ENCODE measurements at regions not wholly inside any gene's neighbourhood (a gene's known extent, or its start where the extent isn't known, plus 50 kb on each side); places are given as distances from the start of the nearest gene placed in this dataset.

DNA sequence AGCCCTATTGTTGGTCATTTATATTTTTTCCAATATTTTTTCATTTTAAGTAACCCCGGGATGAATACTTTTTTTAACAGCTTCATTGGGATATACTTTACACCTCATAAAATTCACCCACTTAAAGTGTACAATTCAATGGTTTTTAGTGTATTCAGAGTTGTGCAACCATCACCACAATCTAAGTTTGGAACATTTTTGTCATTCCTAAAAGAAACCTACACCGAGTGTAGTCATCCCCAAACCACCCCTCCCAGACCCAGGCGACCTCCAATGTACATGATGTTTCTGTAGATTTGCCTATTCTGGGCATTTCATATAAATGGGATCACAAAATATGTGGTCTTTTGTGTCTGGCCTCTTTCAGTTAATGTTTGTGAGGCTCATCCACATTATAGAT is 118.3 kb upstream of the FRMD4B start:
- Histone ChIP-seq H3K9me3 (no peaks in the 10 kb centered on the region), H3K36me3 (no peaks in the 10 kb centered on the region), H3K27me3 (no peaks in the 10 kb centered on the region), H3K4me3 (no peak overlapping the region), H3K27ac (no peak overlapping the region), H3K4me1 (no peaks in the 10 kb centered on the region)
- TF ChIP-seq POLR2A (IDR thresholded peaks at IDR 0.05) (no peak), EP300 (IDR thresholded peaks at IDR 0.05) (no peak), POLR2AphosphoS5 (IDR thresholded peaks at IDR 0.05) (no peak)
- TF ChIP-seq, protein P1, sequence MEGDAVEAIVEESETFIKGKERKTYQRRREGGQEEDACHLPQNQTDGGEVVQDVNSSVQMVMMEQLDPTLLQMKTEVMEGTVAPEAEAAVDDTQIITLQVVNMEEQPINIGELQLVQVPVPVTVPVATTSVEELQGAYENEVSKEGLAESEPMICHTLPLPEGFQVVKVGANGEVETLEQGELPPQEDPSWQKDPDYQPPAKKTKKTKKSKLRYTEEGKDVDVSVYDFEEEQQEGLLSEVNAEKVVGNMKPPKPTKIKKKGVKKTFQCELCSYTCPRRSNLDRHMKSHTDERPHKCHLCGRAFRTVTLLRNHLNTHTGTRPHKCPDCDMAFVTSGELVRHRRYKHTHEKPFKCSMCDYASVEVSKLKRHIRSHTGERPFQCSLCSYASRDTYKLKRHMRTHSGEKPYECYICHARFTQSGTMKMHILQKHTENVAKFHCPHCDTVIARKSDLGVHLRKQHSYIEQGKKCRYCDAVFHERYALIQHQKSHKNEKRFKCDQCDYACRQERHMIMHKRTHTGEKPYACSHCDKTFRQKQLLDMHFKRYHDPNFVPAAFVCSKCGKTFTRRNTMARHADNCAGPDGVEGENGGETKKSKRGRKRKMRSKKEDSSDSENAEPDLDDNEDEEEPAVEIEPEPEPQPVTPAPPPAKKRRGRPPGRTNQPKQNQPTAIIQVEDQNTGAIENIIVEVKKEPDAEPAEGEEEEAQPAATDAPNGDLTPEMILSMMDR (IDR thresholded peaks at IDR 0.05) = no peak
- no peak for DNase-seq
- 71 to 83% (median 79%) methylated on average over 3 of the region's 3 CpGs for WGBS, 5 donors
- intact Hi-C loops (cut with DNase I; ENCODE audit: low total_unique reads) = no loop called here

DNA sequence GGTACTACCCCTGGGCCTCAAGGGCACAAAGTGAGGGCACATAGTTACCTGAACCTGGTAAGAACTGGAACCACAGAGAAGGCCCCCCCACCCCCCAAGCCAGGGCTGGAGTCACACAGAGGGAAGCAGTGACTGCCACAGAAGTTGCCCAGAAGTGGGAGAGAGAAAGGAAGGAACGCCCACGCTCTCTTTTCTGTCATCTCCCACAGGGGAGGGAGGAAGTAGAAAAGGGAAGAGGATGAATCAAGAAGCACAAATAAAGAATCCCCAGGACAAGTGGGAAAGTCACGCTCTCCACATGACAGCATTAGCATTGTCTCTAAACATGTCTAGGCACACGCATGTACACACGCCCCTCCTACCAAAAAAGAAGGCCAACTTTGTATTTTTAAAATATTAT is 114.7 kb upstream of the FRMD4B start:
- DNase-seq = no peak
- H3K9me3 ChIP-seq = no peaks in the 10 kb centered on the region
- no peaks in the 10 kb centered on the region for H3K36me3 ChIP-seq
- no peak overlapping the region for H3K27ac ChIP-seq
- H3K4me3 ChIP-seq = no peak overlapping the region
- H3K27me3 ChIP-seq = no peaks in the 10 kb centered on the region
- TF ChIP-seq EP300 (IDR thresholded peaks at IDR 0.05) (no peak), POLR2AphosphoS5 (IDR thresholded peaks at IDR 0.05) (no peak), POLR2A (IDR thresholded peaks at IDR 0.05) (no peak)
- TF ChIP-seq, protein P1 (IDR thresholded peaks at IDR 0.05) = no peak
- H3K4me1 ChIP-seq = no peaks in the 10 kb centered on the region
- intact Hi-C loops (cut with DNase I; ENCODE audit: low total_unique reads) = no loop called here
- WGBS, 5 donors = 58 to 80% (median 75%) methylated on average over 5 of the region's 5 CpGs

DNA sequence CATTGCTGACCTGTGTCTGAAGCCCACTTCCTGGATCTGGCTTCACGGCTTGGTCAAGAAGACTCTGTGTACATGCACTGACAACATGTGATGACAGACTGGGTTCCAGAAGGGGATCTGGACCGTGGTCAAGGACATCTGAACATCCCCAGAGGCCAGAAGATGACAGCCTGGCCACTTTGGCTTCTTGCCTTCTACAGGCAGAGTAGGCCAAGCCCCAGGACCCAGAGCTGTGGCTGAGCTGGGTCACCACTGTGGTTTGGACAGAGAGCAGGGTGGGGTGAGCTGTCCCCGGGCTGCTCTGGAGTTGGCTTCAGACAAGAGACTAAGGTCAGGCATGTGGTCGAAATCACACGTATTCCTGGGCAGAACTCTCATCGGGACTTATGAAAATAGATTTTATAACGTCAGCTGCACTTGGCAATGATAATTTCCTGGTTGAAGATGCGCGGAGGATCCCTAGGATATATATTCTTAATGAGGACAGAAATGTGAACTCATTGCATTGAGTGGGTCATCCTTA is 114.1 kb upstream of the FRMD4B start:
- Histone ChIP-seq H3K36me3 (no peaks in the 10 kb centered on the region), H3K9me3 (no peaks in the 10 kb centered on the region), H3K4me3 (no peak overlapping the region), H3K27me3 (no peaks in the 10 kb centered on the region), H3K27ac (no peak overlapping the region), H3K4me1 (no peaks in the 10 kb centered on the region)
- no peak for DNase-seq
- 62 to 77% (median 67%) methylated on average over 9 of the region's 9 CpGs for WGBS, 5 donors
- no peak for TF ChIP-seq POLR2AphosphoS5 (IDR thresholded peaks at IDR 0.05)
- TF ChIP-seq EP300 (IDR thresholded peaks at IDR 0.05) = no peak
- TF ChIP-seq, protein P1 (IDR thresholded peaks at IDR 0.05) = no peak
- no peak for TF ChIP-seq POLR2A (IDR thresholded peaks at IDR 0.05)
- intact Hi-C loops (cut with DNase I; ENCODE audit: low total_unique reads) = no loop called here

DNA sequence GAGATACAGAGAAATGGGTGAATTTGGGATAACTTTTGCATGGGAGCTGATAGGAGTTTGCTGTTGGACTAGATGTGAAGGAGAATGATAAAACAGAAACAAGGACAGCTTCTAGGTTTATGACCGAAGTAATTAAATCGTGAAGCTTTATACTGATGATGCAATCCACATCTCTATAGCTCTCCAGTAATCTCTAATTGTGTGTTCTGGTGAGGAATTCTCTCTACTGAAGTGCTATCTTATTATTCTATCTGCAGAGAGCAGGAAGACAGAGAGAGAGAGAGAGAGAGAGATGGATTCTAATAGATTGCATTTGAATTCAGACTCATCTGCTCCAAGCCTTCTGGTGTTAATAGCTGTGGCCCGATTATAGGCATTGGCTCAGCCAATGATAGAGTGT is 113.5 kb upstream of the FRMD4B start:
- Histone ChIP-seq H3K4me1 (no peaks in the 10 kb centered on the region), H3K9me3 (no peaks in the 10 kb centered on the region), H3K27me3 (no peaks in the 10 kb centered on the region), H3K27ac (no peak overlapping the region), H3K4me3 (no peak overlapping the region), H3K36me3 (no peaks in the 10 kb centered on the region)
- WGBS, 5 donors = 87 to 88% (median 88%) methylated on average over 3 of the region's 3 CpGs
- DNase-seq = no peak
- TF ChIP-seq EP300 (IDR thresholded peaks at IDR 0.05) (no peak), POLR2A (IDR thresholded peaks at IDR 0.05) (no peak), POLR2AphosphoS5 (IDR thresholded peaks at IDR 0.05) (no peak)
- TF ChIP-seq, protein P1 (IDR thresholded peaks at IDR 0.05) = no peak
- intact Hi-C loops (cut with DNase I; ENCODE audit: low total_unique reads) = no loop called here

Measured in stomach (tissue), 8 donors.